SH-SY5Y (cell line): ENCODE measurements at regions not wholly inside any gene's neighbourhood (a gene's known extent, or its start where the extent isn't known, plus 50 kb on each side); places are given as distances from the start of the nearest gene placed in this dataset.

Source experiments
- GATA2 ChIP-seq: IDR thresholded peaks from 2 replicates; pipeline ENCODE4 v1.6.1; 2011; ENCODE audit warnings: mild to moderate bottlenecking, low read depth, low read length
- GATA3 ChIP-seq: IDR thresholded peaks from 2 replicates; pipeline ENCODE4 v1.6.1; 2011; ENCODE audit warnings: low read depth, mild to moderate bottlenecking, low read length, moderate library complexity

GRCh38 chr18:60147323-60147722 lies 225.3 kb downstream of the MC4R start:
- TF ChIP-seq GATA3 = no peak
- TF ChIP-seq GATA2 = no peak
